K562 (cell line): ENCODE measurements at regions not wholly inside any gene's neighbourhood (a gene's known extent, or its start where the extent isn't known, plus 50 kb on each side); places are given as distances from the start of the nearest gene placed in this dataset.
A peak's percentile ranks its signal among the peaks of the same experiment; 100 is the strongest.

Experiments
- ATAC-seq: fragments of 200-7000 bp; cut with Tn5 transposase; 3 replicates; pipeline ENCODE4 v1.9.1; 2020; ENCODE audit warnings: moderate library complexity
- BruUV-seq: library from RNA; stranded (reverse); fragments of 400-500 nt; replicated peaks from 2 replicates; lab custom pipeline; 2021; lab: Mats Ljungman, UMichigan
- CTCF ChIA-PET: fragments of 300-600 bp; formaldehyde crosslinking; extraction: SDS; loops from one replicate; lab custom pipeline; 2021; ENCODE audit warnings: low intra/inter-chr PET ratio; lab: Yijun Ruan, JAX
- POLR2A ChIA-PET: fragments of 300-600, 350-650 bp; sonication (Branson Sonifier 250); formaldehyde crosslinking; extraction: SDS; loops from one replicate; lab custom pipeline; 2021; ENCODE audit warnings: antibody characterized with exemption, inconsistent platforms; lab: Yijun Ruan, JAX
- DNase-seq, 4 experiments: peaks; one replicate each; pipeline versions ENCODE4 v3.0.0 to v3.0.0-alpha.2; 2011 to 2018; ENCODE audit warnings: low spot score in 3 of 4, mixed read lengths in 3 of 4; ENCODE audit errors: extremely low read depth in 1 of 4
- FAIRE-seq: peaks from 2 replicates; lab custom pipeline; 2011; peaks lifted over from hg19 to GRCh38; lab: Jason Lieb, UNC
- H2AFZ ChIP-seq: 2 replicates; pipeline ENCODE4 v1.6.0; 2011; ENCODE audit warnings: low read depth, low read length, control low read depth, inconsistent platforms
- H3K27ac ChIP-seq: fragments of 200-600 bp; 3 replicates; pipeline ENCODE4 v1.8.0; 2011; ENCODE audit warnings: low read depth, mild to moderate bottlenecking, control low read depth, inconsistent platforms, low read length, moderate library complexity, mixed read lengths; ENCODE audit errors: extremely low read depth
- H3K27me3 ChIP-seq, 2 experiments: fragments of 300-600 bp in 1 of 2; 2 replicates in 1 of 2; 3 replicates in 1 of 2; pipeline versions ENCODE4 v1.6.0 to v1.8.0; 2011; ENCODE audit warnings: inconsistent platforms in 2 of 2, low read length in 2 of 2, mild to moderate bottlenecking in 1 of 2, mixed read lengths in 1 of 2, moderate library complexity in 1 of 2; ENCODE audit not compliant: control insufficient read depth in 2 of 2, insufficient read depth in 2 of 2
- H3K36me3 ChIP-seq: fragments of 300-600 bp; 3 replicates; pipeline ENCODE4 v1.8.0; 2011; ENCODE audit warnings: mild to moderate bottlenecking, low read length, inconsistent platforms; ENCODE audit not compliant: control insufficient read depth, insufficient read depth
- H3K4me1 ChIP-seq, 2 experiments: fragments of 200-600 bp in 1 of 2; replicated peaks in 1 of 2; 2 replicates in 1 of 2; 3 replicates in 1 of 2; pipeline versions ENCODE4 v1.5.1 to v1.8.0; 2011; ENCODE audit warnings: inconsistent platforms in 2 of 2, low read length in 2 of 2, mild to moderate bottlenecking in 1 of 2, mixed read lengths in 1 of 2, moderate library complexity in 1 of 2; ENCODE audit not compliant: control insufficient read depth in 2 of 2, insufficient read depth in 2 of 2
- H3K4me2 ChIP-seq: 2 replicates; pipeline ENCODE4 v1.6.1; 2011; ENCODE audit warnings: low read length, control low read depth, inconsistent platforms, mixed read lengths; ENCODE audit not compliant: insufficient read depth
- H3K4me3 ChIP-seq: fragments of 200-600 bp; sonication (generic), shearing (Covaris generic); 2 replicates; pipeline ENCODE4 v1.5.1; 2016; ENCODE audit warnings: control low read depth, inconsistent platforms
- H3K79me2 ChIP-seq: fragments of 200-600 bp; 3 replicates; pipeline ENCODE4 v1.8.0; 2011; ENCODE audit warnings: low read length, inconsistent platforms; ENCODE audit not compliant: control insufficient read depth, insufficient read depth
- H3K9ac ChIP-seq, 2 experiments: 2 replicates each; pipeline versions ENCODE4 v1.6.0 to v1.6.1; 2011; ENCODE audit warnings: low read depth in 2 of 2, low read length in 2 of 2, control low read depth in 1 of 2, inconsistent platforms in 1 of 2, mild to moderate bottlenecking in 1 of 2, mixed read lengths in 1 of 2; ENCODE audit not compliant: insufficient read depth in 1 of 2
- H3K9me1 ChIP-seq: one replicate; pipeline ENCODE4 v1.6.0; 2011; ENCODE audit warnings: inconsistent platforms, mild to moderate bottlenecking, low read length, moderate library complexity; ENCODE audit not compliant: control insufficient read depth, insufficient read depth
- H3K9me3 ChIP-seq: replicated peaks from 2 replicates; pipeline ENCODE4 v1.5.1; 2011; ENCODE audit warnings: low read depth, low read length, inconsistent platforms; ENCODE audit not compliant: control insufficient read depth, insufficient read depth
- H4K20me1 ChIP-seq: replicated peaks from 2 replicates; pipeline ENCODE4 v1.6.1; 2011; ENCODE audit warnings: low read length, inconsistent platforms, mixed read lengths; ENCODE audit not compliant: control insufficient read depth, insufficient read depth
- BCLAF1 ChIP-seq, 2 experiments: fragments of 450-650 bp in 1 of 2; IDR thresholded peaks; 2 replicates each; pipeline ENCODE4 v1.6.1; 2011 to 2017; ENCODE audit warnings: low read depth in 2 of 2, antibody characterized with exemption in 1 of 2, borderline replicate concordance in 1 of 2, low read length in 1 of 2, mild to moderate bottlenecking in 1 of 2, mixed read lengths in 1 of 2; ENCODE audit not compliant: control insufficient read depth in 1 of 2
- KAT2B ChIP-seq: IDR thresholded peaks from one replicate; pipeline ENCODE4 v1.6.1; 2012; ENCODE audit warnings: low read depth, mild to moderate bottlenecking, control low read depth, inconsistent platforms, low read length, moderate library complexity
- MAFF ChIP-seq: IDR thresholded peaks from 2 replicates; pipeline ENCODE4 v1.6.1; 2012; ENCODE audit warnings: low read length, improper control_type of control experiment
- MAFG ChIP-seq: fragments of 450-650 bp; conservative IDR thresholded peaks from 2 replicates; pipeline ENCODE4 v1.6.1; 2016; ENCODE audit warnings: missing genetic modification characterization, missing compliant biosample characterization
- MAFK ChIP-seq: IDR thresholded peaks from 2 replicates; pipeline ENCODE4 v1.6.1; 2011; ENCODE audit warnings: low read length, improper control_type of control experiment
- NFYB ChIP-seq: IDR thresholded peaks from 2 replicates; pipeline ENCODE4 v1.6.1; 2011; ENCODE audit warnings: mild to moderate bottlenecking, moderate library complexity; ENCODE audit not compliant: insufficient read length; ENCODE audit errors: extremely low read depth
- RBM34 ChIP-seq: fragments of 200-400 bp; formaldehyde crosslinking; IDR thresholded peaks from 2 replicates; pipeline ENCODE4 v1.6.1; 2018; ENCODE audit warnings: low read length, borderline replicate concordance; ENCODE audit not compliant: insufficient read depth
- TEAD4 ChIP-seq, 2 experiments: sonication (generic) in 1 of 2; formaldehyde crosslinking in 1 of 2; IDR thresholded peaks; 2 replicates each; pipeline versions ENCODE4 v1.6.1 to v1.8.0; 2012 to 2022; ENCODE audit warnings: borderline replicate concordance in 1 of 2, inconsistent platforms in 1 of 2, low read length in 1 of 2, mild to moderate bottlenecking in 1 of 2, missing genetic modification reagents in 1 of 2
- ZBTB5 ChIP-seq: fragments of 450-650 bp; IDR thresholded peaks from 2 replicates; pipeline ENCODE4 v1.6.1; 2017; ENCODE audit warnings: antibody characterized with exemption
- ZNF316 ChIP-seq: fragments of 450-650 bp; IDR thresholded peaks from 2 replicates; pipeline ENCODE4 v1.6.1; 2016
- WGBS: fragments of 100-300 bp; shearing (Covaris generic); methylation state at CpG from one replicate; pipeline ENCODE4 v1.1.6; 2016; ENCODE audit warnings: low coverage, mixed read lengths; ENCODE audit not compliant: insufficient coverage; ENCODE audit errors: missing lambda C conversion rate; 5-methylcytosine and 5-hydroxymethylcytosine counted together
- in situ Hi-C: fragments of 300-500 bp; cut with MboI; formaldehyde crosslinking; loops from 4 replicates; pipeline ENCODE4 v1.15.0; 2018; ENCODE audit warnings: inconsistent platforms, mixed read lengths
- intact Hi-C: fragments of 100-400 bp; cut with micrococcal nuclease; formaldehyde crosslinking; loops from 2 replicates; pipeline ENCODE4 v1.14.2; 2022

- 3% methylated on average over 9 of the region's 9 CpGs for WGBS
- intact Hi-C loops (loop anchor here (10.0 kb wide), 1 partner anchor 385 kb away; no protein-coding TSS in a partner anchor), in situ Hi-C loops (no loop called here)
- BruUV-seq: no TSS peak
- CTCF ChIA-PET: no interaction called here
- Histone ChIP-seq H3K4me3 (no peak overlapping the region), H3K9me1 (no peaks in the 10 kb centered on the region), H4K20me1 (no peaks in the 10 kb centered on the region), H3K4me1 (no peaks in the 10 kb centered on the region), H3K9ac (no peak overlapping the region), H3K4me2 (no peak overlapping the region), H3K36me3 (no peaks in the 10 kb centered on the region), H3K27ac (no peak overlapping the region), H3K79me2 (no peaks in the 10 kb centered on the region), H2AFZ (no peak overlapping the region), H3K9me3 (no peaks in the 10 kb centered on the region), H3K27me3 (peaks cover 9 to 10% of the 10 kb centered on the region in 2 experiments; a peak in 4 of 5 replicates)
- FAIRE-seq (no peak), ATAC-seq (no peak), DNase-seq (no peak)
- POLR2A ChIA-PET: no interaction called here
- TF ChIP-seq MAFF (peak; percentile 44; the same call in 1 of the 2 replicates), KAT2B (no peak), MAFK (peak; percentile 42; the same call in 1 of the 2 replicates), BCLAF1 (IDR thresholded peaks at IDR 0.05; ENCODE audit: borderline replicate concordance in 1 of 2, control insufficient read depth in 1 of 2, low read depth in 2 of 2, low read length in 1 of 2) (no peak), TEAD4 (IDR thresholded peaks at IDR 0.05; ENCODE audit: low read length) (no peak), TEAD4 (CRISPR knock-in tag; IDR thresholded peaks at IDR 0.05; ENCODE audit: borderline replicate concordance) (no peak), NFYB (no peak), ZBTB5 (no peak), RBM34 (no peak), ZNF316 (peak; percentile 51; the same call in 1 of the 2 replicates), MAFG (tag) (0 out of 2 replicates have a peak, but pooled peaks have one; percentile 12)
Measured at GRCh38 chr16:73569266-73569980, 521.5 kb upstream of the ZFHX3 start.
